Chondrocyte (in vitro differentiated cells): ENCODE measurements at regions not wholly inside any gene's neighbourhood (a gene's known extent, or its start where the extent isn't known, plus 50 kb on each side); places are given as distances from the start of the nearest gene placed in this dataset.

Source experiments
- DNase-seq: peaks from one replicate; pipeline ENCODE4 v3.0.0; 2021; ENCODE audit warnings: mixed read lengths, low spot score
- H3K27ac Mint-ChIP-seq: one replicate; pipeline ENCODE4 v1.8.0; 2021; ENCODE audit warnings: mild to moderate bottlenecking, moderate library complexity, mixed read lengths; ENCODE audit not compliant: unreplicated experiment
- H3K27me3 Mint-ChIP-seq: 2 replicates; pipeline ENCODE4 v1.8.0; 2021; ENCODE audit warnings: low read depth, mixed read lengths
- H3K36me3 Mint-ChIP-seq: 2 replicates; pipeline ENCODE4 v1.8.0; 2021; ENCODE audit warnings: low read depth, mixed read lengths
- H3K4me1 Mint-ChIP-seq: 2 replicates; pipeline ENCODE4 v1.8.0; 2021; ENCODE audit warnings: low read depth, mild to moderate bottlenecking, mixed read lengths
- H3K4me3 Mint-ChIP-seq: one replicate; pipeline ENCODE4 v1.8.0; 2021; ENCODE audit warnings: mild to moderate bottlenecking, moderate library complexity, mixed read lengths; ENCODE audit not compliant: unreplicated experiment
- H3K9me3 Mint-ChIP-seq: 2 replicates; pipeline ENCODE4 v1.8.0; 2021; ENCODE audit warnings: low read depth, mixed read lengths
- TF ChIP-seq, protein P1 (sequence below): fragments of 200-600 bp; sonication (generic); IDR thresholded peaks from 2 replicates; pipeline ENCODE4 v1.5.0; 2021; ENCODE audit warnings: antibody characterized with exemption, mild to moderate bottlenecking, moderate library complexity

DNA sequence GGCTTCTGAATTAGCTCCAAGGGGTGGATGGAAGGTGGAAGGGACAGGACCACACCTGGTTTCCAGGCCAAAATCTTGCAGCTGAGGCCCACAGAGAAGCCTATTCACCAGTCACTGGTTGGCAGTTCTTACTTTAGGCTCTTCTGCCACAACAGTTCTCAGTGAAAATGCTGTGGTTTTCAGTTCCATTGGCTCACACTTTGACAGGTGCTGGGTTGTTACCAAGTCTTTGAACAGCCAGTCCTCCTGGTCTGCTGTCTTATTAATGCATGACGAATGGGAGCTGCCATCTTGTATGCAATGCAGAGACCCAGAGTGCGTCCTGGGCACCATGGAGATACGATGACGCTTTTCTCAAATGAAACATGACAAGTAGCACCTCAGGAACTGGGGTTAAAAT, 232.0 kb upstream of the ZBED5 start:
- DNase-seq: no peak
- H3K4me3 Mint-ChIP-seq: no peak overlapping the region
- no peak overlapping the region for H3K27ac Mint-ChIP-seq
- peaks cover 2% of the 10 kb centered on the region for H3K36me3 Mint-ChIP-seq
- peaks cover 19% of the 10 kb centered on the region for H3K9me3 Mint-ChIP-seq
- TF ChIP-seq, protein P1, sequence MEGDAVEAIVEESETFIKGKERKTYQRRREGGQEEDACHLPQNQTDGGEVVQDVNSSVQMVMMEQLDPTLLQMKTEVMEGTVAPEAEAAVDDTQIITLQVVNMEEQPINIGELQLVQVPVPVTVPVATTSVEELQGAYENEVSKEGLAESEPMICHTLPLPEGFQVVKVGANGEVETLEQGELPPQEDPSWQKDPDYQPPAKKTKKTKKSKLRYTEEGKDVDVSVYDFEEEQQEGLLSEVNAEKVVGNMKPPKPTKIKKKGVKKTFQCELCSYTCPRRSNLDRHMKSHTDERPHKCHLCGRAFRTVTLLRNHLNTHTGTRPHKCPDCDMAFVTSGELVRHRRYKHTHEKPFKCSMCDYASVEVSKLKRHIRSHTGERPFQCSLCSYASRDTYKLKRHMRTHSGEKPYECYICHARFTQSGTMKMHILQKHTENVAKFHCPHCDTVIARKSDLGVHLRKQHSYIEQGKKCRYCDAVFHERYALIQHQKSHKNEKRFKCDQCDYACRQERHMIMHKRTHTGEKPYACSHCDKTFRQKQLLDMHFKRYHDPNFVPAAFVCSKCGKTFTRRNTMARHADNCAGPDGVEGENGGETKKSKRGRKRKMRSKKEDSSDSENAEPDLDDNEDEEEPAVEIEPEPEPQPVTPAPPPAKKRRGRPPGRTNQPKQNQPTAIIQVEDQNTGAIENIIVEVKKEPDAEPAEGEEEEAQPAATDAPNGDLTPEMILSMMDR: no peak
- peaks cover 6% of the 10 kb centered on the region for H3K27me3 Mint-ChIP-seq
- no peaks in the 10 kb centered on the region for H3K4me1 Mint-ChIP-seq

DNA sequence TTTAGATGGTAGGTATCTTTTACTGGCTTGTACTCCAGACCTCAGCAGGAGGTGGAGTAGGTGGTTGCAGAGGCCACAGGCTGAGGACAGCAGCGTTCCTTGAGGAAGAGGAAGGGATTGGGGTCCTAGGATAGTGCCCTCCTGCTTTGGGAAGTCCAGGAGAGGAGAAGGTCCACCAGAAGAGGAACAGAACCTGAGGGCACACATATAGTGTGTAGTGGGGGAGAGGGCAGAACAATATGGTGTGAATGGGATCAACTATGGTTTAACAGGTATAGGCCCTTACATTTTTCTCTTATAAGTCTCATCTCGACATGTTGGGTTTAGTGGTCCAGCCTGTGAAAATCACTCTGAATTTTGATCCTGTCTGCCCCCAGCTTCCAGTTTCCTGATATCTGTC, 229.1 kb upstream of the ZBED5 start:
- no peaks in the 10 kb centered on the region for H3K27me3 Mint-ChIP-seq
- H3K9me3 Mint-ChIP-seq: peaks cover 19% of the 10 kb centered on the region
- peaks cover 2% of the 10 kb centered on the region for H3K36me3 Mint-ChIP-seq
- peaks cover 13% of the 10 kb centered on the region for H3K4me1 Mint-ChIP-seq
- TF ChIP-seq, protein P1: no peak
- H3K27ac Mint-ChIP-seq: no peak overlapping the region
- H3K4me3 Mint-ChIP-seq: no peak overlapping the region
- no peak for DNase-seq

DNA sequence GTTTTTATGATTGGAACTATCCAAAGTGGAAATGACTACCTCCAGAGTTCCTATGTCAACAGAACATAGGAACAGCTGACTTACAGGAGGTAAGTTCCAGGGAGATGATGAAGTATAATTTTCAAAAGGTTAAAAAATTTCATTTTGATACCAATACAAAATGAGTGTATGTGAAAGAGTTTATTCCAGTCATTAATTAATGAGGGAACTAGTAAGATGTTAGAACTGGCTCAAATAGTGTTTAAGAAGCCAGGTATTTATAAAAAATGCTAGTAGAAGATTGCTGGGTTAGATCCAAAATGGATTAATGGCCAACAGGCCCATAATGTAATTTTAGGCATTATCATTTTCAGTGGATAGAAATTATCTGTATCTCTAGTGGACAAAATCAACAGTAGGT, 227.7 kb upstream of the ZBED5 start:
- H3K9me3 Mint-ChIP-seq: peaks cover 5% of the 10 kb centered on the region
- peaks cover 23% of the 10 kb centered on the region for H3K4me1 Mint-ChIP-seq
- H3K36me3 Mint-ChIP-seq: no peaks in the 10 kb centered on the region
- DNase-seq: no peak
- H3K27ac Mint-ChIP-seq: no peak overlapping the region
- TF ChIP-seq, protein P1: no peak
- H3K27me3 Mint-ChIP-seq: no peaks in the 10 kb centered on the region
- no peak overlapping the region for H3K4me3 Mint-ChIP-seq

DNA sequence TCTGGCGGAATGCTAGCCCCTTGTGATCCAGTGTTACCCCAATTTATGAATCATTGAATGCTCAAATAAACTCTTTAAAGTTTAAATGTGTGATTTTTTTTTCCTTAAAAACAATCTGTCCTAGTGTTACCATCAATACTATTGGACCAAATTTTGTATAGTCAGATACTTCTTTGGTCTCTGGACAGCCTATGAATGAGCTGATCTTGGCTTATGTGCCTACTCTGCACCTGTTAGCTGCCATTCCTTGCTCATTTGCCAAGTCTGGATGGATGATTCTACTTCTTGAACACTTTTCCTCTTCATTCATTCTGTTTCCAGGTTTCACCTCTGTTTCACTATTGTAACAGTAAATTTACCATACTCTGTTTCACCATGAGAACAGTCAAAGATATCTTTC, 226.5 kb upstream of the ZBED5 start:
- no peaks in the 10 kb centered on the region for H3K9me3 Mint-ChIP-seq
- no peaks in the 10 kb centered on the region for H3K36me3 Mint-ChIP-seq
- peaks cover 23% of the 10 kb centered on the region for H3K4me1 Mint-ChIP-seq
- DNase-seq: no peak
- H3K27ac Mint-ChIP-seq: no peak overlapping the region
- no peak overlapping the region for H3K4me3 Mint-ChIP-seq
- H3K27me3 Mint-ChIP-seq: peaks cover 9% of the 10 kb centered on the region
- TF ChIP-seq, protein P1: no peak

DNA sequence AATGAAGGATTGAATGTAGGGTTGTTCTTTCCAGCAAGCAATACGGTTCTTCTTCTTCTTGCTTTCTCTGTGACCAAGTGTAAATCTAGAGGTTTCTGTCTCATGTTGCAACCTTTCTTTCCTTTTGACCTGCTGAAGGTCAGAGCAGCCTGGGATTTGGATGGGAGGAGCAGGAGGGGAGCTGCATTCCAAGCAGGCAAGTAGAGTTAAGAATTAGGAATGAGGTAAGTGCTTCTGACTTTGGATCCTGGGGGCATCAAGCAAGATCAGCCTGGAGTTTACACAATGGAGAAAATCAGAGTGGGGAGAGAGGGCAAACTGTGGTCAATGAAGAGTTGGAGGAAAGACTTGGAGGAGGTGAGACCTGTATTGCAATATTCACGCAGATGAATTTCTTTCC, 225.6 kb upstream of the ZBED5 start:
- DNase-seq: no peak
- peaks cover 15% of the 10 kb centered on the region for H3K27me3 Mint-ChIP-seq
- H3K27ac Mint-ChIP-seq: no peak overlapping the region
- no peaks in the 10 kb centered on the region for H3K9me3 Mint-ChIP-seq
- peaks cover 23% of the 10 kb centered on the region for H3K4me1 Mint-ChIP-seq
- TF ChIP-seq, protein P1: no peak
- no peak overlapping the region for H3K4me3 Mint-ChIP-seq
- no peaks in the 10 kb centered on the region for H3K36me3 Mint-ChIP-seq
